SH-SY5Y (cell line): ENCODE measurements at regions not wholly inside any gene's neighbourhood (a gene's known extent, or its start where the extent isn't known, plus 50 kb on each side); places are given as distances from the start of the nearest gene placed in this dataset.

Experiments
- GATA2 ChIP-seq: IDR thresholded peaks from 2 replicates; pipeline ENCODE4 v1.6.1; 2011; ENCODE audit warnings: mild to moderate bottlenecking, low read depth, low read length
- GATA3 ChIP-seq: IDR thresholded peaks from 2 replicates; pipeline ENCODE4 v1.6.1; 2011; ENCODE audit warnings: low read depth, mild to moderate bottlenecking, low read length, moderate library complexity

DNA sequence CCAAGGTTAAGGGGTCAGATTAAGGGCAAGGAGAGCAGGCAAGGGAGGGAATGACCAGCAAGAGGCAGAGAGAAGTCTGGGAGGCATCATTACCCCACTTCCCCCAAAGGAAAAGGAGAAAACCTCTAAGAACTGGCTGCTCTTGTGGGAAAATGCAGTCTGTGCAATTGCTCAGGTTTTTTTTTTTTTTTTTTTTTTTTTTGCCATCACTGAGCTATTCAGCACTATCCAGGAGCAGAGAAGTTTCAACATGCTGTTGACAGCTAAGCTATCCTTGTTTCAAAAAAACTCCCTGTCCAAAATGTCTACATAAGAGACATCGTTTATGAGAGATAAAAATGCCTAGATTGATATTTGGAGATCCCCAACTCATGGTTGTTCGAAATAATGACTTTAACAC, 345.4 kb downstream of the TDRD15 start:
- TF ChIP-seq GATA2 (no peak), GATA3 (no peak)
